Endodermal cell (in vitro differentiated cells): ENCODE measurements at regions not wholly inside any gene's neighbourhood (a gene's known extent, or its start where the extent isn't known, plus 50 kb on each side); places are given as distances from the start of the nearest gene placed in this dataset.

ENCODE experiments used
- DNase-seq: peaks from one replicate; pipeline ENCODE4 v3.0.0-alpha.2; 2017
- H3K27ac ChIP-seq: 2 replicates; pipeline ENCODE4 v1.5.1; 2013; ENCODE audit warnings: mild to moderate bottlenecking, low read depth, low read length, moderate library complexity
- H3K27me3 ChIP-seq: 2 replicates; pipeline ENCODE4 v1.6.1; 2013; ENCODE audit warnings: mild to moderate bottlenecking, low read length, moderate library complexity; ENCODE audit not compliant: insufficient read depth, control insufficient read depth, poor library complexity, severe bottlenecking
- H3K36me3 ChIP-seq: 2 replicates; pipeline ENCODE4 v1.7.0; 2013; ENCODE audit warnings: mild to moderate bottlenecking, low read length, moderate library complexity; ENCODE audit not compliant: control insufficient read depth, insufficient read depth
- H3K4me1 ChIP-seq: one replicate; pipeline ENCODE4 v1.7.0; 2013; ENCODE audit warnings: low read length; ENCODE audit not compliant: control insufficient read depth, insufficient read depth
- H3K4me3 ChIP-seq: 2 replicates; pipeline ENCODE4 v1.5.1; 2013; ENCODE audit warnings: mild to moderate bottlenecking, low read length, moderate library complexity
- H3K9ac ChIP-seq: 2 replicates; pipeline ENCODE4 v1.6.1; 2013; ENCODE audit warnings: mild to moderate bottlenecking, low read length, moderate library complexity; ENCODE audit not compliant: poor library complexity, severe bottlenecking; ENCODE audit errors: extremely low read depth
- H3K9me3 ChIP-seq: 2 replicates; pipeline ENCODE4 v1.6.1; 2013; ENCODE audit warnings: mild to moderate bottlenecking, low read length, moderate library complexity; ENCODE audit not compliant: control insufficient read depth
- H3K27ac Mint-ChIP-seq: 2 replicates; pipeline ENCODE4 v1.8.0; 2020; ENCODE audit warnings: mixed read lengths
- H3K27me3 Mint-ChIP-seq: 2 replicates; pipeline ENCODE4 v1.8.0; 2021; ENCODE audit warnings: mild to moderate bottlenecking, mixed read lengths; ENCODE audit not compliant: insufficient read depth
- H3K36me3 Mint-ChIP-seq: 2 replicates; pipeline ENCODE4 v1.8.0; 2020; ENCODE audit warnings: low read depth, mixed read lengths
- H3K4me1 Mint-ChIP-seq: 2 replicates; pipeline ENCODE4 v1.8.0; 2020; ENCODE audit warnings: mixed read lengths
- H3K4me3 Mint-ChIP-seq: 2 replicates; pipeline ENCODE4 v1.8.0; 2020; ENCODE audit warnings: mild to moderate bottlenecking, moderate library complexity, mixed read lengths
- H3K9me3 Mint-ChIP-seq: 2 replicates; pipeline ENCODE4 v1.8.0; 2020; ENCODE audit warnings: mild to moderate bottlenecking, mixed read lengths
- CTCF ChIP-seq: fragments of 200-600 bp; sonication (generic); conservative IDR thresholded peaks from 2 replicates; pipeline ENCODE4 v1.5.0; 2021; ENCODE audit warnings: antibody characterized with exemption, mild to moderate bottlenecking
- WGBS, 2 experiments: methylation state at CpG; one replicate each; pipeline versions ENCODE4 v1.1.5 to v1.1.7; 2013; ENCODE audit warnings: missing lambda C conversion rate in 2 of 2, mixed read lengths in 1 of 2; ENCODE audit not compliant: insufficient coverage in 1 of 2, insufficient read length in 1 of 2; 5-methylcytosine and 5-hydroxymethylcytosine counted together

- 93 to 100% methylated on average over 1 of the region's 1 CpG for WGBS, 2 experiments
- H3K27ac ChIP-seq, result no peak overlapping the region
- no peak for DNase-seq
- H3K9me3 ChIP-seq, result peaks cover 14% of the 10 kb centered on the region
- Mint-ChIP-seq H3K4me3 (no peak overlapping the region), H3K27ac (no peak overlapping the region), H3K27me3 (no peaks in the 10 kb centered on the region), H3K9me3 (peaks cover 14% of the 10 kb centered on the region), H3K4me1 (no peaks in the 10 kb centered on the region), H3K36me3 (peaks cover 20% of the 10 kb centered on the region)
- no peak for TF ChIP-seq CTCF
- no peaks in the 10 kb centered on the region for H3K36me3 ChIP-seq
- H3K27me3 ChIP-seq, result no peaks in the 10 kb centered on the region
- no peak overlapping the region for H3K4me3 ChIP-seq
- H3K4me1 ChIP-seq, result no peaks in the 10 kb centered on the region
- no peak overlapping the region for H3K9ac ChIP-seq
Observed at GRCh38 chr7:130970696-130971095, 236.7 kb upstream of the KLF14 start.

- Histone ChIP-seq H3K9me3 (peaks cover 15% of the 10 kb centered on the region), H3K27me3 (no peaks in the 10 kb centered on the region), H3K4me1 (no peaks in the 10 kb centered on the region), H3K4me3 (no peak overlapping the region), H3K36me3 (no peaks in the 10 kb centered on the region), H3K9ac (no peak overlapping the region), H3K27ac (no peak overlapping the region)
- DNase-seq, result no peak
- H3K27me3 Mint-ChIP-seq, result no peaks in the 10 kb centered on the region
- no peak overlapping the region for H3K4me3 Mint-ChIP-seq
- no peak overlapping the region for H3K27ac Mint-ChIP-seq
- peaks cover 23% of the 10 kb centered on the region for H3K36me3 Mint-ChIP-seq
- 91% methylated on average over 4 of the region's 4 CpGs; no CpG with 5 or more reads in 1 of the 2 experiments for WGBS, 2 experiments
- TF ChIP-seq CTCF, result no peak
- H3K9me3 Mint-ChIP-seq, result peaks cover 17% of the 10 kb centered on the region
- H3K4me1 Mint-ChIP-seq, result no peaks in the 10 kb centered on the region
Observed at GRCh38 chr7:130971297-130971696, 237.3 kb upstream of the KLF14 start.

- Histone ChIP-seq H3K9ac (no peak overlapping the region), H3K4me1 (no peaks in the 10 kb centered on the region), H3K4me3 (no peak overlapping the region), H3K36me3 (no peaks in the 10 kb centered on the region), H3K27ac (no peak overlapping the region), H3K9me3 (peaks cover 15% of the 10 kb centered on the region), H3K27me3 (no peaks in the 10 kb centered on the region)
- no peak for DNase-seq
- H3K36me3 Mint-ChIP-seq, result peaks cover 26% of the 10 kb centered on the region
- WGBS, 2 experiments, result 100% methylated on average over 1 of the region's 2 CpGs
- no peaks in the 10 kb centered on the region for H3K27me3 Mint-ChIP-seq
- TF ChIP-seq CTCF, result no peak
- no peaks in the 10 kb centered on the region for H3K4me1 Mint-ChIP-seq
- H3K4me3 Mint-ChIP-seq, result no peak overlapping the region
- H3K9me3 Mint-ChIP-seq, result peaks cover 17% of the 10 kb centered on the region
- H3K27ac Mint-ChIP-seq, result no peak overlapping the region
Observed at GRCh38 chr7:130972201-130972600, 238.2 kb upstream of the KLF14 start.
